GM23338 (cell line): ENCODE measurements at regions not wholly inside any gene's neighbourhood (a gene's known extent, or its start where the extent isn't known, plus 50 kb on each side); places are given as distances from the start of the nearest gene placed in this dataset.

ENCODE experiments used
- ATAC-seq: fragments of 200-7000 bp; cut with Tn5 transposase; 3 replicates; pipeline ENCODE4 v1.9.1; 2020
- DNase-seq: peaks from one replicate; pipeline ENCODE4 v3.0.0-alpha.2; 2015; ENCODE audit warnings: low spot score
- H2AFZ ChIP-seq: fragments of 200-600 bp; sonication (generic); 2 replicates; pipeline ENCODE4 v1.8.0; 2016; ENCODE audit warnings: antibody characterized with exemption, mild to moderate bottlenecking, moderate library complexity
- H3F3A ChIP-seq: fragments of 200-600 bp; sonication (generic); replicated peaks from 2 replicates; pipeline ENCODE4 v1.8.0; 2017; ENCODE audit warnings: antibody characterized with exemption, mixed run types, low read depth
- H3K27ac ChIP-seq: fragments of 200-600 bp; sonication (generic); 2 replicates; pipeline ENCODE4 v1.6.1; 2016; ENCODE audit warnings: low read depth
- H3K27me3 ChIP-seq: fragments of 200-600 bp; sonication (generic); 2 replicates; pipeline ENCODE4 v1.8.0; 2016; ENCODE audit warnings: mild to moderate bottlenecking, mixed run types, moderate library complexity; ENCODE audit not compliant: insufficient read depth
- H3K36me3 ChIP-seq: fragments of 200-600 bp; sonication (generic); 2 replicates; pipeline ENCODE4 v1.8.0; 2016; ENCODE audit warnings: mild to moderate bottlenecking; ENCODE audit not compliant: insufficient read depth
- H3K4me1 ChIP-seq: fragments of 200-600 bp; sonication (generic); 2 replicates; pipeline ENCODE4 v1.8.0; 2016; ENCODE audit warnings: mild to moderate bottlenecking, moderate library complexity; ENCODE audit not compliant: insufficient read depth
- H3K4me2 ChIP-seq: fragments of 200-600 bp; sonication (generic); 2 replicates; pipeline ENCODE4 v1.7.1; 2017; ENCODE audit warnings: mixed run types
- H3K4me3 ChIP-seq: fragments of 200-600 bp; sonication (generic); 2 replicates; pipeline ENCODE4 v1.6.1; 2016; ENCODE audit warnings: mixed run types
- H3K79me2 ChIP-seq: fragments of 200-600 bp; sonication (generic); replicated peaks from 2 replicates; pipeline ENCODE4 v1.8.0; 2017; ENCODE audit warnings: mild to moderate bottlenecking; ENCODE audit not compliant: insufficient read depth
- H3K9me2 ChIP-seq: fragments of 200-600 bp; sonication (generic); 2 replicates; pipeline ENCODE4 v1.8.0; 2017; ENCODE audit not compliant: insufficient read depth
- H4K20me1 ChIP-seq: fragments of 200-600 bp; sonication (generic); replicated peaks from 2 replicates; pipeline ENCODE4 v1.8.0; 2017; ENCODE audit warnings: mild to moderate bottlenecking; ENCODE audit not compliant: insufficient read depth
- H3K27ac Mint-ChIP-seq: 2 replicates; pipeline ENCODE4 v1.8.0; 2020; ENCODE audit warnings: inconsistent platforms, mild to moderate bottlenecking, moderate library complexity, mixed read lengths
- H3K27me3 Mint-ChIP-seq: 3 replicates; pipeline ENCODE4 v1.8.0; 2022; ENCODE audit warnings: low read depth, mild to moderate bottlenecking, moderate library complexity, mixed read lengths, inconsistent platforms; ENCODE audit not compliant: insufficient read depth, poor library complexity
- H3K36me3 Mint-ChIP-seq: 3 replicates; pipeline ENCODE4 v1.8.0; 2021; ENCODE audit warnings: low read depth, mild to moderate bottlenecking, inconsistent platforms, moderate library complexity, mixed read lengths
- H3K4me1 Mint-ChIP-seq: 3 replicates; pipeline ENCODE4 v1.8.0; 2020; ENCODE audit warnings: mild to moderate bottlenecking, inconsistent platforms, mixed read lengths
- H3K4me3 Mint-ChIP-seq: 3 replicates; pipeline ENCODE4 v1.8.0; 2021; ENCODE audit warnings: moderate library complexity, mild to moderate bottlenecking, inconsistent platforms, mixed read lengths
- H3K9me3 Mint-ChIP-seq: 3 replicates; pipeline ENCODE4 v1.8.0; 2020; ENCODE audit warnings: moderate library complexity, mild to moderate bottlenecking, inconsistent platforms, mixed read lengths
- CREB1 ChIP-seq: fragments of 250-450 bp; sonication (Bioruptor Pico); IDR thresholded peaks from 2 replicates; pipeline ENCODE4 v1.5.0; 2020; ENCODE audit warnings: low read depth, mild to moderate bottlenecking, moderate library complexity
- EZH2 ChIP-seq: fragments of 200-600 bp; sonication (generic); IDR thresholded peaks from one replicate; pipeline ENCODE4 v1.8.0; 2017; ENCODE audit warnings: antibody characterized with exemption, mild to moderate bottlenecking, low read depth; ENCODE audit not compliant: unreplicated experiment
- EZH2phosphoT487 ChIP-seq: fragments of 200-600 bp; sonication (generic); IDR thresholded peaks from one replicate; pipeline ENCODE4 v1.8.1; 2018; ENCODE audit warnings: antibody characterized with exemption; ENCODE audit not compliant: unreplicated experiment
- JUNB ChIP-seq: IDR thresholded peaks from one replicate; pipeline ENCODE4 v1.6.1; 2016; ENCODE audit warnings: antibody characterized with exemption; ENCODE audit not compliant: unreplicated experiment
- NANOG ChIP-seq: IDR thresholded peaks from 2 replicates; pipeline ENCODE4 v1.6.1; 2016; ENCODE audit warnings: antibody characterized with exemption, borderline replicate concordance
- POLR2AphosphoS5 ChIP-seq: IDR thresholded peaks from 2 replicates; pipeline ENCODE4 v1.6.1; 2016; ENCODE audit warnings: antibody characterized with exemption, low read depth
- STAT1 ChIP-seq: IDR thresholded peaks from one replicate; pipeline ENCODE4 v1.6.1; 2016; ENCODE audit warnings: antibody characterized with exemption; ENCODE audit not compliant: unreplicated experiment
- ZNF114 ChIP-seq: fragments of 250-450 bp; sonication (Bioruptor Pico); IDR thresholded peaks from 2 replicates; pipeline ENCODE4 v1.5.0; 2020; ENCODE audit warnings: mild to moderate bottlenecking, moderate library complexity
- ZNF331 ChIP-seq: fragments of 250-450 bp; sonication (Bioruptor Pico); IDR thresholded peaks from 2 replicates; pipeline ENCODE4 v1.5.0; 2020; ENCODE audit warnings: low read depth, mild to moderate bottlenecking, moderate library complexity
- TF ChIP-seq, protein P1 (sequence below), 2 experiments: fragments of 200-600 bp in 1 of 2; sonication (generic) in 1 of 2; conservative IDR thresholded peaks; 2 replicates each; pipeline versions ENCODE4 v1.5.1 to v1.6.1; 2016 to 2017; ENCODE audit warnings: antibody characterized with exemption in 2 of 2, low read depth in 2 of 2, mild to moderate bottlenecking in 2 of 2, moderate library complexity in 1 of 2
- TF ChIP-seq, protein P2 (sequence below): IDR thresholded peaks from one replicate; pipeline ENCODE4 v1.6.1; 2018; ENCODE audit warnings: antibody characterized with exemption; ENCODE audit not compliant: unreplicated experiment
- TF ChIP-seq, protein P3 (sequence below): IDR thresholded peaks from 2 replicates; pipeline ENCODE4 v1.6.1; 2016; ENCODE audit warnings: antibody characterized with exemption
- TF ChIP-seq, protein P4 (sequence below): fragments of 250-450 bp; sonication (Bioruptor Pico); IDR thresholded peaks from 2 replicates; pipeline ENCODE4 v1.5.0; 2020; ENCODE audit warnings: mild to moderate bottlenecking, moderate library complexity

DNA sequence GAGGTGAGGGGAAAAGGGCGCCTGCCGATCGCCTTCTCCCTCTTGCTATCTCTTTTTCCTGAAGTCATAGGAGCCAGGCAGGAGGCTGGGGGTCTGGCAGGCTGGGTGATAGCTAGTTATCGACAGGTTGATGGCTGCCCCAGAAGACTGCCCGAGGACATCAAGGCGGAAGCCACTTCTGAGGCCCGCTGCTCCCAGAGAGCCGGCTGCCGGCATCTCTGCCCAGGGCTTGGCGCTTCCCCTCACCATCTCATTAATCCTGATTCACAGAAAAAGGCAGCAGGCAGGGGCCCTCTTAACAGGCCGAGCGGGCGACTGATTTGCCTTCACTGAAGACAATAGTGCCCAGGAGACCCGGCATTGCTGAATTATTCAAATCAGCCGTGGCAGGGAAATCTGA, 124.2 kb downstream of the MIAT start:
- Histone ChIP-seq H3K27ac (no peak overlapping the region), H4K20me1 (no peaks in the 10 kb centered on the region; the same call in 1 of the 2 replicates), H2AFZ (no peak overlapping the region), H3F3A (peaks cover 9% of the 10 kb centered on the region), H3K4me3 (no peak overlapping the region), H3K36me3 (peaks cover 3% of the 10 kb centered on the region; the same call in 1 of the 2 replicates), H3K4me2 (no peak overlapping the region), H3K27me3 (peaks cover 31% of the 10 kb centered on the region), H3K4me1 (peaks cover 41% of the 10 kb centered on the region), H3K9me2 (no peaks in the 10 kb centered on the region), H3K79me2 (no peaks in the 10 kb centered on the region)
- H3K9me3 Mint-ChIP-seq: peaks cover 9% of the 10 kb centered on the region; the same call in 2 of the 3 replicates
- peaks cover 8% of the 10 kb centered on the region for H3K27me3 Mint-ChIP-seq
- DNase-seq (no peak), ATAC-seq (no peak)
- H3K4me1 Mint-ChIP-seq: peaks cover 47% of the 10 kb centered on the region
- TF ChIP-seq NANOG (no peak), EZH2phosphoT487 (no peak), JUNB (no peak), ZNF331 (no peak), ZNF114 (no peak), POLR2AphosphoS5 (no peak), STAT1 (no peak), EZH2 (no peak), CREB1 (CRISPR knock-in tag) (no peak)
- TF ChIP-seq, protein P1, sequence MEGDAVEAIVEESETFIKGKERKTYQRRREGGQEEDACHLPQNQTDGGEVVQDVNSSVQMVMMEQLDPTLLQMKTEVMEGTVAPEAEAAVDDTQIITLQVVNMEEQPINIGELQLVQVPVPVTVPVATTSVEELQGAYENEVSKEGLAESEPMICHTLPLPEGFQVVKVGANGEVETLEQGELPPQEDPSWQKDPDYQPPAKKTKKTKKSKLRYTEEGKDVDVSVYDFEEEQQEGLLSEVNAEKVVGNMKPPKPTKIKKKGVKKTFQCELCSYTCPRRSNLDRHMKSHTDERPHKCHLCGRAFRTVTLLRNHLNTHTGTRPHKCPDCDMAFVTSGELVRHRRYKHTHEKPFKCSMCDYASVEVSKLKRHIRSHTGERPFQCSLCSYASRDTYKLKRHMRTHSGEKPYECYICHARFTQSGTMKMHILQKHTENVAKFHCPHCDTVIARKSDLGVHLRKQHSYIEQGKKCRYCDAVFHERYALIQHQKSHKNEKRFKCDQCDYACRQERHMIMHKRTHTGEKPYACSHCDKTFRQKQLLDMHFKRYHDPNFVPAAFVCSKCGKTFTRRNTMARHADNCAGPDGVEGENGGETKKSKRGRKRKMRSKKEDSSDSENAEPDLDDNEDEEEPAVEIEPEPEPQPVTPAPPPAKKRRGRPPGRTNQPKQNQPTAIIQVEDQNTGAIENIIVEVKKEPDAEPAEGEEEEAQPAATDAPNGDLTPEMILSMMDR (conservative IDR thresholded peaks at IDR 0.05; ENCODE audit: low read depth in 2 of 2): no peak
- TF ChIP-seq, protein P2, sequence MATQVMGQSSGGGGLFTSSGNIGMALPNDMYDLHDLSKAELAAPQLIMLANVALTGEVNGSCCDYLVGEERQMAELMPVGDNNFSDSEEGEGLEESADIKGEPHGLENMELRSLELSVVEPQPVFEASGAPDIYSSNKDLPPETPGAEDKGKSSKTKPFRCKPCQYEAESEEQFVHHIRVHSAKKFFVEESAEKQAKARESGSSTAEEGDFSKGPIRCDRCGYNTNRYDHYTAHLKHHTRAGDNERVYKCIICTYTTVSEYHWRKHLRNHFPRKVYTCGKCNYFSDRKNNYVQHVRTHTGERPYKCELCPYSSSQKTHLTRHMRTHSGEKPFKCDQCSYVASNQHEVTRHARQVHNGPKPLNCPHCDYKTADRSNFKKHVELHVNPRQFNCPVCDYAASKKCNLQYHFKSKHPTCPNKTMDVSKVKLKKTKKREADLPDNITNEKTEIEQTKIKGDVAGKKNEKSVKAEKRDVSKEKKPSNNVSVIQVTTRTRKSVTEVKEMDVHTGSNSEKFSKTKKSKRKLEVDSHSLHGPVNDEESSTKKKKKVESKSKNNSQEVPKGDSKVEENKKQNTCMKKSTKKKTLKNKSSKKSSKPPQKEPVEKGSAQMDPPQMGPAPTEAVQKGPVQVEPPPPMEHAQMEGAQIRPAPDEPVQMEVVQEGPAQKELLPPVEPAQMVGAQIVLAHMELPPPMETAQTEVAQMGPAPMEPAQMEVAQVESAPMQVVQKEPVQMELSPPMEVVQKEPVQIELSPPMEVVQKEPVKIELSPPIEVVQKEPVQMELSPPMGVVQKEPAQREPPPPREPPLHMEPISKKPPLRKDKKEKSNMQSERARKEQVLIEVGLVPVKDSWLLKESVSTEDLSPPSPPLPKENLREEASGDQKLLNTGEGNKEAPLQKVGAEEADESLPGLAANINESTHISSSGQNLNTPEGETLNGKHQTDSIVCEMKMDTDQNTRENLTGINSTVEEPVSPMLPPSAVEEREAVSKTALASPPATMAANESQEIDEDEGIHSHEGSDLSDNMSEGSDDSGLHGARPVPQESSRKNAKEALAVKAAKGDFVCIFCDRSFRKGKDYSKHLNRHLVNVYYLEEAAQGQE: no peak
- TF ChIP-seq, protein P3, sequence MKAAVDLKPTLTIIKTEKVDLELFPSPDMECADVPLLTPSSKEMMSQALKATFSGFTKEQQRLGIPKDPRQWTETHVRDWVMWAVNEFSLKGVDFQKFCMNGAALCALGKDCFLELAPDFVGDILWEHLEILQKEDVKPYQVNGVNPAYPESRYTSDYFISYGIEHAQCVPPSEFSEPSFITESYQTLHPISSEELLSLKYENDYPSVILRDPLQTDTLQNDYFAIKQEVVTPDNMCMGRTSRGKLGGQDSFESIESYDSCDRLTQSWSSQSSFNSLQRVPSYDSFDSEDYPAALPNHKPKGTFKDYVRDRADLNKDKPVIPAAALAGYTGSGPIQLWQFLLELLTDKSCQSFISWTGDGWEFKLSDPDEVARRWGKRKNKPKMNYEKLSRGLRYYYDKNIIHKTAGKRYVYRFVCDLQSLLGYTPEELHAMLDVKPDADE: no peak
- TF ChIP-seq, protein P4, sequence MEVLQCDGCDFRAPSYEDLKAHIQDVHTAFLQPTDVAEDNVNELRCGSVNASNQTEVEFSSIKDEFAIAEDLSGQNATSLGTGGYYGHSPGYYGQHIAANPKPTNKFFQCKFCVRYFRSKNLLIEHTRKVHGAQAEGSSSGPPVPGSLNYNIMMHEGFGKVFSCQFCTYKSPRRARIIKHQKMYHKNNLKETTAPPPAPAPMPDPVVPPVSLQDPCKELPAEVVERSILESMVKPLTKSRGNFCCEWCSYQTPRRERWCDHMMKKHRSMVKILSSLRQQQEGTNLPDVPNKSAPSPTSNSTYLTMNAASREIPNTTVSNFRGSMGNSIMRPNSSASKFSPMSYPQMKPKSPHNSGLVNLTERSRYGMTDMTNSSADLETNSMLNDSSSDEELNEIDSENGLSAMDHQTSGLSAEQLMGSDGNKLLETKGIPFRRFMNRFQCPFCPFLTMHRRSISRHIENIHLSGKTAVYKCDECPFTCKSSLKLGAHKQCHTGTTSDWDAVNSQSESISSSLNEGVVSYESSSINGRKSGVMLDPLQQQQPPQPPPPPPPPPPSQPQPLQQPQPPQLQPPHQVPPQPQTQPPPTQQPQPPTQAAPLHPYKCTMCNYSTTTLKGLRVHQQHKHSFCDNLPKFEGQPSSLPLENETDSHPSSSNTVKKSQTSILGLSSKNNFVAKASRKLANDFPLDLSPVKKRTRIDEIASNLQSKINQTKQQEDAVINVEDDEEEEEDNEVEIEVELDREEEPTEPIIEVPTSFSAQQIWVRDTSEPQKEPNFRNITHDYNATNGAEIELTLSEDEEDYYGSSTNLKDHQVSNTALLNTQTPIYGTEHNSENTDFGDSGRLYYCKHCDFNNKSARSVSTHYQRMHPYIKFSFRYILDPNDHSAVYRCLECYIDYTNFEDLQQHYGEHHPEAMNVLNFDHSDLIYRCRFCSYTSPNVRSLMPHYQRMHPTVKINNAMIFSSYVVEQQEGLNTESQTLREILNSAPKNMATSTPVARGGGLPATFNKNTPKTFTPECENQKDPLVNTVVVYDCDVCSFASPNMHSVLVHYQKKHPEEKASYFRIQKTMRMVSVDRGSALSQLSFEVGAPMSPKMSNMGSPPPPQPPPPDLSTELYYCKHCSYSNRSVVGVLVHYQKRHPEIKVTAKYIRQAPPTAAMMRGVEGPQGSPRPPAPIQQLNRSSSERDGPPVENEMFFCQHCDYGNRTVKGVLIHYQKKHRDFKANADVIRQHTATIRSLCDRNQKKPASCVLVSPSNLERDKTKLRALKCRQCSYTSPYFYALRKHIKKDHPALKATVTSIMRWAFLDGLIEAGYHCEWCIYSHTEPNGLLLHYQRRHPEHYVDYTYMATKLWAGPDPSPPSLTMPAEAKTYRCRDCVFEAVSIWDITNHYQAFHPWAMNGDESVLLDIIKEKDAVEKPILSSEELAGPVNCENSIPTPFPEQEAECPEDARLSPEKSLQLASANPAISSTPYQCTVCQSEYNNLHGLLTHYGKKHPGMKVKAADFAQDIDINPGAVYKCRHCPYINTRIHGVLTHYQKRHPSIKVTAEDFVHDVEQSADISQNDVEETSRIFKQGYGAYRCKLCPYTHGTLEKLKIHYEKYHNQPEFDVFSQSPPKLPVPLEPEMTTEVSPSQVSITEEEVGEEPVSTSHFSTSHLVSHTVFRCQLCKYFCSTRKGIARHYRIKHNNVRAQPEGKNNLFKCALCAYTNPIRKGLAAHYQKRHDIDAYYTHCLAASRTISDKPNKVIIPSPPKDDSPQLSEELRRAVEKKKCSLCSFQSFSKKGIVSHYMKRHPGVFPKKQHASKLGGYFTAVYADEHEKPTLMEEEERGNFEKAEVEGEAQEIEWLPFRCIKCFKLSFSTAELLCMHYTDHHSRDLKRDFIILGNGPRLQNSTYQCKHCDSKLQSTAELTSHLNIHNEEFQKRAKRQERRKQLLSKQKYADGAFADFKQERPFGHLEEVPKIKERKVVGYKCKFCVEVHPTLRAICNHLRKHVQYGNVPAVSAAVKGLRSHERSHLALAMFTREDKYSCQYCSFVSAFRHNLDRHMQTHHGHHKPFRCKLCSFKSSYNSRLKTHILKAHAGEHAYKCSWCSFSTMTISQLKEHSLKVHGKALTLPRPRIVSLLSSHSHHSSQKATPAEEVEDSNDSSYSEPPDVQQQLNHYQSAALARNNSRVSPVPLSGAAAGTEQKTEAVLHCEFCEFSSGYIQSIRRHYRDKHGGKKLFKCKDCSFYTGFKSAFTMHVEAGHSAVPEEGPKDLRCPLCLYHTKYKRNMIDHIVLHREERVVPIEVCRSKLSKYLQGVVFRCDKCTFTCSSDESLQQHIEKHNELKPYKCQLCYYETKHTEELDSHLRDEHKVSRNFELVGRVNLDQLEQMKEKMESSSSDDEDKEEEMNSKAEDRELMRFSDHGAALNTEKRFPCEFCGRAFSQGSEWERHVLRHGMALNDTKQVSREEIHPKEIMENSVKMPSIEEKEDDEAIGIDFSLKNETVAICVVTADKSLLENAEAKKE: no peak
- no peak overlapping the region for H3K27ac Mint-ChIP-seq
- H3K4me3 Mint-ChIP-seq: no peak overlapping the region
- peaks cover 19% of the 10 kb centered on the region for H3K36me3 Mint-ChIP-seq
